GM23338 (cell line): ENCODE measurements at regions not wholly inside any gene's neighbourhood (a gene's known extent, or its start where the extent isn't known, plus 50 kb on each side); places are given as distances from the start of the nearest gene placed in this dataset.
A peak's percentile ranks its signal among the peaks of the same experiment; 100 is the strongest.

Experiments used
- ATAC-seq: fragments of 200-7000 bp; cut with Tn5 transposase; 3 replicates; pipeline ENCODE4 v1.9.1; 2020
- DNase-seq: peaks from one replicate; pipeline ENCODE4 v3.0.0-alpha.2; 2015; ENCODE audit warnings: low spot score
- H2AFZ ChIP-seq: fragments of 200-600 bp; sonication (generic); 2 replicates; pipeline ENCODE4 v1.8.0; 2016; ENCODE audit warnings: antibody characterized with exemption, mild to moderate bottlenecking, moderate library complexity
- H3F3A ChIP-seq: fragments of 200-600 bp; sonication (generic); replicated peaks from 2 replicates; pipeline ENCODE4 v1.8.0; 2017; ENCODE audit warnings: antibody characterized with exemption, mixed run types, low read depth
- H3K27ac ChIP-seq: fragments of 200-600 bp; sonication (generic); 2 replicates; pipeline ENCODE4 v1.6.1; 2016; ENCODE audit warnings: low read depth
- H3K27me3 ChIP-seq: fragments of 200-600 bp; sonication (generic); 2 replicates; pipeline ENCODE4 v1.8.0; 2016; ENCODE audit warnings: mild to moderate bottlenecking, mixed run types, moderate library complexity; ENCODE audit not compliant: insufficient read depth
- H3K36me3 ChIP-seq: fragments of 200-600 bp; sonication (generic); 2 replicates; pipeline ENCODE4 v1.8.0; 2016; ENCODE audit warnings: mild to moderate bottlenecking; ENCODE audit not compliant: insufficient read depth
- H3K4me1 ChIP-seq: fragments of 200-600 bp; sonication (generic); 2 replicates; pipeline ENCODE4 v1.8.0; 2016; ENCODE audit warnings: mild to moderate bottlenecking, moderate library complexity; ENCODE audit not compliant: insufficient read depth
- H3K4me2 ChIP-seq: fragments of 200-600 bp; sonication (generic); 2 replicates; pipeline ENCODE4 v1.7.1; 2017; ENCODE audit warnings: mixed run types
- H3K4me3 ChIP-seq: fragments of 200-600 bp; sonication (generic); 2 replicates; pipeline ENCODE4 v1.6.1; 2016; ENCODE audit warnings: mixed run types
- H3K79me2 ChIP-seq: fragments of 200-600 bp; sonication (generic); replicated peaks from 2 replicates; pipeline ENCODE4 v1.8.0; 2017; ENCODE audit warnings: mild to moderate bottlenecking; ENCODE audit not compliant: insufficient read depth
- H3K9me2 ChIP-seq: fragments of 200-600 bp; sonication (generic); 2 replicates; pipeline ENCODE4 v1.8.0; 2017; ENCODE audit not compliant: insufficient read depth
- H4K20me1 ChIP-seq: fragments of 200-600 bp; sonication (generic); replicated peaks from 2 replicates; pipeline ENCODE4 v1.8.0; 2017; ENCODE audit warnings: mild to moderate bottlenecking; ENCODE audit not compliant: insufficient read depth
- H3K27ac Mint-ChIP-seq: 2 replicates; pipeline ENCODE4 v1.8.0; 2020; ENCODE audit warnings: inconsistent platforms, mild to moderate bottlenecking, moderate library complexity, mixed read lengths
- H3K27me3 Mint-ChIP-seq: 3 replicates; pipeline ENCODE4 v1.8.0; 2022; ENCODE audit warnings: low read depth, mild to moderate bottlenecking, moderate library complexity, mixed read lengths, inconsistent platforms; ENCODE audit not compliant: insufficient read depth, poor library complexity
- H3K36me3 Mint-ChIP-seq: 3 replicates; pipeline ENCODE4 v1.8.0; 2021; ENCODE audit warnings: low read depth, mild to moderate bottlenecking, inconsistent platforms, moderate library complexity, mixed read lengths
- H3K4me1 Mint-ChIP-seq: 3 replicates; pipeline ENCODE4 v1.8.0; 2020; ENCODE audit warnings: mild to moderate bottlenecking, inconsistent platforms, mixed read lengths
- H3K4me3 Mint-ChIP-seq: 3 replicates; pipeline ENCODE4 v1.8.0; 2021; ENCODE audit warnings: moderate library complexity, mild to moderate bottlenecking, inconsistent platforms, mixed read lengths
- H3K9me3 Mint-ChIP-seq: 3 replicates; pipeline ENCODE4 v1.8.0; 2020; ENCODE audit warnings: moderate library complexity, mild to moderate bottlenecking, inconsistent platforms, mixed read lengths
- CREB1 ChIP-seq: fragments of 250-450 bp; sonication (Bioruptor Pico); IDR thresholded peaks from 2 replicates; pipeline ENCODE4 v1.5.0; 2020; ENCODE audit warnings: low read depth, mild to moderate bottlenecking, moderate library complexity
- CTCF ChIP-seq, 2 experiments: fragments of 200-600 bp in 1 of 2; sonication (generic) in 1 of 2; conservative IDR thresholded peaks; 2 replicates each; pipeline versions ENCODE4 v1.5.1 to v1.6.1; 2016 to 2017; ENCODE audit warnings: antibody characterized with exemption in 2 of 2, low read depth in 2 of 2, mild to moderate bottlenecking in 2 of 2, moderate library complexity in 1 of 2
- ETS1 ChIP-seq: IDR thresholded peaks from 2 replicates; pipeline ENCODE4 v1.6.1; 2016; ENCODE audit warnings: antibody characterized with exemption
- EZH2 ChIP-seq: fragments of 200-600 bp; sonication (generic); IDR thresholded peaks from one replicate; pipeline ENCODE4 v1.8.0; 2017; ENCODE audit warnings: antibody characterized with exemption, mild to moderate bottlenecking, low read depth; ENCODE audit not compliant: unreplicated experiment
- EZH2phosphoT487 ChIP-seq: fragments of 200-600 bp; sonication (generic); IDR thresholded peaks from one replicate; pipeline ENCODE4 v1.8.1; 2018; ENCODE audit warnings: antibody characterized with exemption; ENCODE audit not compliant: unreplicated experiment
- NANOG ChIP-seq: IDR thresholded peaks from 2 replicates; pipeline ENCODE4 v1.6.1; 2016; ENCODE audit warnings: antibody characterized with exemption, borderline replicate concordance
- POLR2AphosphoS5 ChIP-seq: IDR thresholded peaks from 2 replicates; pipeline ENCODE4 v1.6.1; 2016; ENCODE audit warnings: antibody characterized with exemption, low read depth
- REST ChIP-seq: IDR thresholded peaks from one replicate; pipeline ENCODE4 v1.6.1; 2018; ENCODE audit warnings: antibody characterized with exemption; ENCODE audit not compliant: unreplicated experiment
- ZNF114 ChIP-seq: fragments of 250-450 bp; sonication (Bioruptor Pico); IDR thresholded peaks from 2 replicates; pipeline ENCODE4 v1.5.0; 2020; ENCODE audit warnings: mild to moderate bottlenecking, moderate library complexity
- ZNF331 ChIP-seq: fragments of 250-450 bp; sonication (Bioruptor Pico); IDR thresholded peaks from 2 replicates; pipeline ENCODE4 v1.5.0; 2020; ENCODE audit warnings: low read depth, mild to moderate bottlenecking, moderate library complexity
- ZNF462 ChIP-seq: fragments of 250-450 bp; sonication (Bioruptor Pico); IDR thresholded peaks from 2 replicates; pipeline ENCODE4 v1.5.0; 2020; ENCODE audit warnings: mild to moderate bottlenecking, moderate library complexity

GRCh38 chr20:12316794-12317193 is 399.1 kb downstream of the BTBD3 start:
- no peak overlapping the region for H3K4me3 ChIP-seq
- no peaks in the 10 kb centered on the region for H3K27me3 Mint-ChIP-seq
- H3K36me3 Mint-ChIP-seq, result no peaks in the 10 kb centered on the region
- H3K27me3 ChIP-seq, result no peaks in the 10 kb centered on the region
- H3K9me2 ChIP-seq, result 0 out of 2 replicates have a peak, but pooled peaks cover 3% of the 10 kb centered on the region
- no peak overlapping the region for H3K4me2 ChIP-seq
- no peak overlapping the region for H3K4me3 Mint-ChIP-seq
- H3F3A ChIP-seq, result no peaks in the 10 kb centered on the region
- no peak for ATAC-seq
- no peak overlapping the region for H3K27ac Mint-ChIP-seq
- no peak overlapping the region for H3K27ac ChIP-seq
- H3K9me3 Mint-ChIP-seq, result no peaks in the 10 kb centered on the region
- no peaks in the 10 kb centered on the region for H3K79me2 ChIP-seq
- peaks cover 8% of the 10 kb centered on the region; the same call in 1 of the 2 replicates for H3K4me1 ChIP-seq
- no peak for TF ChIP-seq POLR2AphosphoS5
- TF ChIP-seq ETS1, result no peak
- TF ChIP-seq CREB1 (CRISPR knock-in tag), result no peak
- no peak for TF ChIP-seq REST
- no peak for TF ChIP-seq ZNF462 (CRISPR knock-in tag)
- TF ChIP-seq CTCF (conservative IDR thresholded peaks at IDR 0.05; ENCODE audit: low read depth in 2 of 2), result no peak
- TF ChIP-seq NANOG, result no peak
- TF ChIP-seq ZNF331 (CRISPR knock-in tag), result no peak
- TF ChIP-seq EZH2, result no peak
- TF ChIP-seq EZH2phosphoT487, result no peak
- no peak for TF ChIP-seq ZNF114 (CRISPR knock-in tag)
- peak; percentile 2 for DNase-seq
- H2AFZ ChIP-seq, result no peak overlapping the region
- H3K36me3 ChIP-seq, result no peaks in the 10 kb centered on the region
- peaks cover 11% of the 10 kb centered on the region; the same call in 2 of the 3 replicates for H3K4me1 Mint-ChIP-seq
- no peaks in the 10 kb centered on the region for H4K20me1 ChIP-seq
